GM23338 (cell line): ENCODE measurements at regions not wholly inside any gene's neighbourhood (a gene's known extent, or its start where the extent isn't known, plus 50 kb on each side); places are given as distances from the start of the nearest gene placed in this dataset.

ENCODE experiments used
- CREB1 ChIP-seq: fragments of 250-450 bp; sonication (Bioruptor Pico); IDR thresholded peaks from 2 replicates; pipeline ENCODE4 v1.5.0; 2020; ENCODE audit warnings: low read depth, mild to moderate bottlenecking, moderate library complexity
- CTCF ChIP-seq, 2 experiments: fragments of 200-600 bp in 1 of 2; sonication (generic) in 1 of 2; conservative IDR thresholded peaks; 2 replicates each; pipeline versions ENCODE4 v1.5.1 to v1.6.1; 2016 to 2017; ENCODE audit warnings: antibody characterized with exemption in 2 of 2, low read depth in 2 of 2, mild to moderate bottlenecking in 2 of 2, moderate library complexity in 1 of 2
- EZH2 ChIP-seq: fragments of 200-600 bp; sonication (generic); IDR thresholded peaks from one replicate; pipeline ENCODE4 v1.8.0; 2017; ENCODE audit warnings: antibody characterized with exemption, mild to moderate bottlenecking, low read depth; ENCODE audit not compliant: unreplicated experiment
- EZH2phosphoT487 ChIP-seq: fragments of 200-600 bp; sonication (generic); IDR thresholded peaks from one replicate; pipeline ENCODE4 v1.8.1; 2018; ENCODE audit warnings: antibody characterized with exemption; ENCODE audit not compliant: unreplicated experiment
- JUNB ChIP-seq: IDR thresholded peaks from one replicate; pipeline ENCODE4 v1.6.1; 2016; ENCODE audit warnings: antibody characterized with exemption; ENCODE audit not compliant: unreplicated experiment
- NANOG ChIP-seq: IDR thresholded peaks from 2 replicates; pipeline ENCODE4 v1.6.1; 2016; ENCODE audit warnings: antibody characterized with exemption, borderline replicate concordance
- POLR2AphosphoS5 ChIP-seq: IDR thresholded peaks from 2 replicates; pipeline ENCODE4 v1.6.1; 2016; ENCODE audit warnings: antibody characterized with exemption, low read depth
- STAT1 ChIP-seq: IDR thresholded peaks from one replicate; pipeline ENCODE4 v1.6.1; 2016; ENCODE audit warnings: antibody characterized with exemption; ENCODE audit not compliant: unreplicated experiment
- ZNF114 ChIP-seq: fragments of 250-450 bp; sonication (Bioruptor Pico); IDR thresholded peaks from 2 replicates; pipeline ENCODE4 v1.5.0; 2020; ENCODE audit warnings: mild to moderate bottlenecking, moderate library complexity
- ZNF331 ChIP-seq: fragments of 250-450 bp; sonication (Bioruptor Pico); IDR thresholded peaks from 2 replicates; pipeline ENCODE4 v1.5.0; 2020; ENCODE audit warnings: low read depth, mild to moderate bottlenecking, moderate library complexity
- ZNF462 ChIP-seq: fragments of 250-450 bp; sonication (Bioruptor Pico); IDR thresholded peaks from 2 replicates; pipeline ENCODE4 v1.5.0; 2020; ENCODE audit warnings: mild to moderate bottlenecking, moderate library complexity
- TF ChIP-seq, protein P1 (sequence below): IDR thresholded peaks from one replicate; pipeline ENCODE4 v1.6.1; 2018; ENCODE audit warnings: antibody characterized with exemption; ENCODE audit not compliant: unreplicated experiment
- TF ChIP-seq, protein P2 (sequence below): IDR thresholded peaks from 2 replicates; pipeline ENCODE4 v1.6.1; 2016; ENCODE audit warnings: antibody characterized with exemption

GRCh38 chr1:177615251-177615650 lies 354.6 kb downstream of the SEC16B start:
- TF ChIP-seq ZNF331 (CRISPR knock-in tag) (no peak), EZH2 (no peak), CTCF (conservative IDR thresholded peaks at IDR 0.05; ENCODE audit: low read depth in 2 of 2) (no peak), JUNB (no peak), POLR2AphosphoS5 (no peak), STAT1 (no peak), CREB1 (CRISPR knock-in tag) (no peak), EZH2phosphoT487 (no peak), NANOG (no peak), ZNF114 (CRISPR knock-in tag) (no peak), ZNF462 (CRISPR knock-in tag) (no peak)
- TF ChIP-seq, protein P1, sequence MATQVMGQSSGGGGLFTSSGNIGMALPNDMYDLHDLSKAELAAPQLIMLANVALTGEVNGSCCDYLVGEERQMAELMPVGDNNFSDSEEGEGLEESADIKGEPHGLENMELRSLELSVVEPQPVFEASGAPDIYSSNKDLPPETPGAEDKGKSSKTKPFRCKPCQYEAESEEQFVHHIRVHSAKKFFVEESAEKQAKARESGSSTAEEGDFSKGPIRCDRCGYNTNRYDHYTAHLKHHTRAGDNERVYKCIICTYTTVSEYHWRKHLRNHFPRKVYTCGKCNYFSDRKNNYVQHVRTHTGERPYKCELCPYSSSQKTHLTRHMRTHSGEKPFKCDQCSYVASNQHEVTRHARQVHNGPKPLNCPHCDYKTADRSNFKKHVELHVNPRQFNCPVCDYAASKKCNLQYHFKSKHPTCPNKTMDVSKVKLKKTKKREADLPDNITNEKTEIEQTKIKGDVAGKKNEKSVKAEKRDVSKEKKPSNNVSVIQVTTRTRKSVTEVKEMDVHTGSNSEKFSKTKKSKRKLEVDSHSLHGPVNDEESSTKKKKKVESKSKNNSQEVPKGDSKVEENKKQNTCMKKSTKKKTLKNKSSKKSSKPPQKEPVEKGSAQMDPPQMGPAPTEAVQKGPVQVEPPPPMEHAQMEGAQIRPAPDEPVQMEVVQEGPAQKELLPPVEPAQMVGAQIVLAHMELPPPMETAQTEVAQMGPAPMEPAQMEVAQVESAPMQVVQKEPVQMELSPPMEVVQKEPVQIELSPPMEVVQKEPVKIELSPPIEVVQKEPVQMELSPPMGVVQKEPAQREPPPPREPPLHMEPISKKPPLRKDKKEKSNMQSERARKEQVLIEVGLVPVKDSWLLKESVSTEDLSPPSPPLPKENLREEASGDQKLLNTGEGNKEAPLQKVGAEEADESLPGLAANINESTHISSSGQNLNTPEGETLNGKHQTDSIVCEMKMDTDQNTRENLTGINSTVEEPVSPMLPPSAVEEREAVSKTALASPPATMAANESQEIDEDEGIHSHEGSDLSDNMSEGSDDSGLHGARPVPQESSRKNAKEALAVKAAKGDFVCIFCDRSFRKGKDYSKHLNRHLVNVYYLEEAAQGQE: no peak
- TF ChIP-seq, protein P2, sequence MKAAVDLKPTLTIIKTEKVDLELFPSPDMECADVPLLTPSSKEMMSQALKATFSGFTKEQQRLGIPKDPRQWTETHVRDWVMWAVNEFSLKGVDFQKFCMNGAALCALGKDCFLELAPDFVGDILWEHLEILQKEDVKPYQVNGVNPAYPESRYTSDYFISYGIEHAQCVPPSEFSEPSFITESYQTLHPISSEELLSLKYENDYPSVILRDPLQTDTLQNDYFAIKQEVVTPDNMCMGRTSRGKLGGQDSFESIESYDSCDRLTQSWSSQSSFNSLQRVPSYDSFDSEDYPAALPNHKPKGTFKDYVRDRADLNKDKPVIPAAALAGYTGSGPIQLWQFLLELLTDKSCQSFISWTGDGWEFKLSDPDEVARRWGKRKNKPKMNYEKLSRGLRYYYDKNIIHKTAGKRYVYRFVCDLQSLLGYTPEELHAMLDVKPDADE: no peak
